Endothelial cell of umbilical vein (primary cell): ENCODE measurements at regions not wholly inside any gene's neighbourhood (a gene's known extent, or its start where the extent isn't known, plus 50 kb on each side); places are given as distances from the start of the nearest gene placed in this dataset.

Experiments used
- BruUV-seq: library from RNA; stranded (reverse); fragments of 400-500 nt; replicated peaks from 2 replicates; lab custom pipeline; 2021; lab: Mats Ljungman, UMichigan
- CTCF ChIA-PET: fragments of 300-600, 350-600 bp; sonication (Branson Sonifier 250); formaldehyde crosslinking; loops from one replicate; lab custom pipeline; 2021; ENCODE audit warnings: antibody characterized with exemption, inconsistent platforms; lab: Charles Lee
- POLR2A ChIA-PET: fragments of 300-600, 350-600 bp; sonication (Branson Sonifier 250); formaldehyde crosslinking; loops from one replicate; lab custom pipeline; 2021; ENCODE audit warnings: antibody characterized with exemption, inconsistent platforms; lab: Charles Lee
- DNase-seq: peaks from one replicate; pipeline ENCODE4 v3.0.0-alpha.2; 2011; ENCODE audit warnings: low read depth, low spot score
- FAIRE-seq: peaks from 2 replicates; lab custom pipeline; 2011; peaks lifted over from hg19 to GRCh38; lab: Jason Lieb, UNC
- H2AFZ ChIP-seq: 2 replicates; pipeline ENCODE4 v1.6.0; 2012; ENCODE audit warnings: low read depth, low read length, control low read depth, inconsistent platforms
- H3K27ac ChIP-seq: 2 replicates; pipeline ENCODE4 v1.5.1; 2011; ENCODE audit warnings: low read depth, mild to moderate bottlenecking, control low read depth, low read length, moderate library complexity; ENCODE audit not compliant: insufficient read depth
- H3K27me3 ChIP-seq, 2 experiments: 2 replicates each; pipeline versions ENCODE4 v1.6.0 to v1.6.1; 2011; ENCODE audit warnings: low read length in 2 of 2, mixed read lengths in 1 of 2; ENCODE audit not compliant: control insufficient read depth in 2 of 2, insufficient read depth in 2 of 2
- H3K36me3 ChIP-seq, 2 experiments: 2 replicates in 1 of 2; 3 replicates in 1 of 2; pipeline ENCODE4 v1.5.1; 2011; ENCODE audit warnings: low read length in 2 of 2, mild to moderate bottlenecking in 1 of 2, moderate library complexity in 1 of 2; ENCODE audit not compliant: control insufficient read depth in 2 of 2, insufficient read depth in 2 of 2; ENCODE audit errors: extremely low read depth in 1 of 2
- H3K4me1 ChIP-seq: 3 replicates; pipeline ENCODE4 v1.5.1; 2011; ENCODE audit warnings: mild to moderate bottlenecking, low read length; ENCODE audit not compliant: control insufficient read depth, insufficient read depth; ENCODE audit errors: extremely low read depth
- H3K4me2 ChIP-seq: 2 replicates; pipeline ENCODE4 v1.6.1; 2011; ENCODE audit warnings: low read length, control low read depth, mixed read lengths; ENCODE audit not compliant: insufficient read depth
- H3K4me3 ChIP-seq, 3 experiments: fragments of 200-600 bp in 1 of 3; sonication (generic), shearing (Covaris generic) in 1 of 3; replicated peaks in 1 of 3; 2 replicates each; pipeline ENCODE4 v1.5.1; 2011 to 2016; ENCODE audit warnings: control low read depth in 3 of 3, low read length in 3 of 3, mild to moderate bottlenecking in 2 of 3, inconsistent platforms in 1 of 3, low read depth in 1 of 3, moderate library complexity in 1 of 3; ENCODE audit not compliant: insufficient read depth in 1 of 3
- H3K79me2 ChIP-seq: 2 replicates; pipeline ENCODE4 v1.6.0; 2012; ENCODE audit warnings: low read length, inconsistent platforms; ENCODE audit not compliant: control insufficient read depth, insufficient read depth
- H3K9ac ChIP-seq: replicated peaks from 2 replicates; pipeline ENCODE3; 2011; ENCODE audit warnings: low read length, control low read depth; ENCODE audit not compliant: insufficient read depth; ENCODE audit errors: extremely low read depth
- H3K9me1 ChIP-seq: replicated peaks from 3 replicates; pipeline ENCODE4 v1.6.0; 2011; ENCODE audit warnings: mild to moderate bottlenecking, low read length; ENCODE audit not compliant: control insufficient read depth, insufficient read depth; ENCODE audit errors: extremely low read depth
- H3K9me3 ChIP-seq: replicated peaks from 2 replicates; pipeline ENCODE4 v1.5.1; 2012; ENCODE audit warnings: low read length, inconsistent platforms; ENCODE audit not compliant: control insufficient read depth, insufficient read depth
- H4K20me1 ChIP-seq: replicated peaks from 2 replicates; pipeline ENCODE3; 2011; ENCODE audit warnings: mild to moderate bottlenecking, low read length; ENCODE audit not compliant: control insufficient read depth, insufficient read depth; ENCODE audit errors: extremely low read depth
- CTCF ChIP-seq, 2 donors: IDR thresholded peaks; 1 replicate in 1 of 2; 2 replicates in 1 of 2; pipeline ENCODE4 v1.5.1; 2011; ENCODE audit warnings: low read length in 2 of 2, mild to moderate bottlenecking in 2 of 2, moderate library complexity in 2 of 2, control low read depth in 1 of 2, inconsistent platforms in 1 of 2, low read depth in 1 of 2; ENCODE audit not compliant: insufficient read depth in 1 of 2; ENCODE audit errors: extremely low read depth in 1 of 2
- EZH2 ChIP-seq: IDR thresholded peaks from 2 replicates; pipeline ENCODE4 v1.6.1; 2012; ENCODE audit warnings: borderline replicate concordance, low read depth, mild to moderate bottlenecking, moderate library complexity, low read length, inconsistent platforms; ENCODE audit not compliant: severe bottlenecking
- FOS ChIP-seq: IDR thresholded peaks from 2 replicates; pipeline ENCODE4 v1.6.1; 2011; ENCODE audit warnings: mild to moderate bottlenecking, low read length, moderate library complexity, borderline replicate concordance; ENCODE audit not compliant: insufficient read depth
- GATA2 ChIP-seq: IDR thresholded peaks from 2 replicates; pipeline ENCODE4 v1.7.0; 2011; ENCODE audit warnings: low read depth, mild to moderate bottlenecking, moderate library complexity, mixed read lengths, low read length; ENCODE audit not compliant: insufficient read length, insufficient read depth
- JUN ChIP-seq: IDR thresholded peaks from 2 replicates; pipeline ENCODE4 v1.6.1; 2011; ENCODE audit warnings: borderline replicate concordance, low read depth; ENCODE audit not compliant: insufficient read length, insufficient read depth
- MYC ChIP-seq: IDR thresholded peaks from one replicate; pipeline ENCODE4 v1.6.1; 2011; ENCODE audit warnings: mild to moderate bottlenecking, low read depth, low read length
- POLR2A ChIP-seq: IDR thresholded peaks from 2 replicates; pipeline ENCODE4 v1.6.1; 2012; ENCODE audit warnings: low read depth, mild to moderate bottlenecking, control low read depth, low read length
- POLR2AphosphoS5 ChIP-seq: IDR thresholded peaks from 2 replicates; pipeline ENCODE4 v1.6.1; 2012; ENCODE audit warnings: low read depth, mild to moderate bottlenecking, control low read depth, low read length, moderate library complexity; ENCODE audit not compliant: insufficient read depth
- dilution Hi-C: fragments of 300-500 bp; cut with MboI; formaldehyde crosslinking; loops from one replicate; pipeline ENCODE4 v1.15.0; 2019; ENCODE audit warnings: low sequenced_read_pairs; ENCODE audit not compliant: extremely low pct_ligation_motif_present
- intact Hi-C: fragments of 100-400 bp; cut with micrococcal nuclease; formaldehyde crosslinking; loops from one replicate; pipeline ENCODE4 v1.10.0; 2022
- TF ChIP-seq, protein P1 (sequence below): IDR thresholded peaks from 2 replicates; pipeline ENCODE4 v1.6.1; 2011; ENCODE audit not compliant: insufficient read depth, insufficient read length

- H3K4me2 ChIP-seq: no peak overlapping the region
- TF ChIP-seq CTCF (IDR thresholded peaks at IDR 0.05; ENCODE audit: extremely low read depth in 1 of 2, insufficient read depth in 1 of 2, low read depth in 1 of 2, low read length in 2 of 2) (no peak), EZH2 (no peak), GATA2 (no peak), POLR2A (no peak), POLR2AphosphoS5 (no peak), MYC (no peak), JUN (no peak), FOS (no peak)
- TF ChIP-seq, protein P1, sequence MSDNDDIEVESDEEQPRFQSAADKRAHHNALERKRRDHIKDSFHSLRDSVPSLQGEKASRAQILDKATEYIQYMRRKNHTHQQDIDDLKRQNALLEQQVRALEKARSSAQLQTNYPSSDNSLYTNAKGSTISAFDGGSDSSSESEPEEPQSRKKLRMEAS: no peak
- no peaks in the 10 kb centered on the region for H3K36me3 ChIP-seq
- BruUV-seq: no TSS peak
- no peaks in the 10 kb centered on the region for H3K79me2 ChIP-seq
- CTCF ChIA-PET: no interaction called here
- H3K27ac ChIP-seq: no peak overlapping the region
- H3K9me1 ChIP-seq: no peaks in the 10 kb centered on the region
- POLR2A ChIA-PET: no interaction called here
- no peak overlapping the region for H2AFZ ChIP-seq
- FAIRE-seq (no peak), DNase-seq (no peak)
- no peaks in the 10 kb centered on the region for H3K4me1 ChIP-seq
- H3K4me3 ChIP-seq: no peak overlapping the region
- dilution Hi-C loops: no loop called here
- no peaks in the 10 kb centered on the region for H3K9me3 ChIP-seq
- H3K27me3 ChIP-seq: no peaks in the 10 kb centered on the region
- no peaks in the 10 kb centered on the region for H4K20me1 ChIP-seq
- H3K9ac ChIP-seq: no peak overlapping the region
- intact Hi-C loops: no loop called here
Observed at GRCh38 chr10:47101196-47101595, 190.0 kb downstream of the PTPN20 start.
